Caco-2 (cell line): ENCODE measurements at regions not wholly inside any gene's neighbourhood (a gene's known extent, or its start where the extent isn't known, plus 50 kb on each side); places are given as distances from the start of the nearest gene placed in this dataset.

Experiments
- BruUV-seq: library from RNA; stranded (reverse); fragments of 400-500 nt; replicated peaks from 2 replicates; lab custom pipeline; 2021; lab: Mats Ljungman, UMichigan
- CTCF ChIA-PET: fragments of 300-600 bp; sonication (Branson Sonifier 250); formaldehyde crosslinking; loops from one replicate; lab custom pipeline; 2022; ENCODE audit warnings: antibody characterized with exemption; lab: Charles Lee
- POLR2A ChIA-PET: fragments of 300-600 bp; sonication (Branson Sonifier 250); formaldehyde crosslinking; loops from one replicate; lab custom pipeline; 2022; ENCODE audit warnings: antibody characterized with exemption; lab: Charles Lee
- DNase-seq, 2 experiments: peaks; one replicate each; pipeline versions ENCODE4 v3.0.0 to v3.0.0-alpha.2; 2020 to 2022
- H3K27me3 ChIP-seq: replicated peaks from 2 replicates; pipeline ENCODE4 v1.6.0; 2011; ENCODE audit warnings: low read length; ENCODE audit not compliant: control insufficient read depth, insufficient read depth
- H3K36me3 ChIP-seq: 2 replicates; pipeline ENCODE4 v1.5.1; 2011; ENCODE audit warnings: low read length; ENCODE audit not compliant: control insufficient read depth, insufficient read depth
- H3K4me1 ChIP-seq: fragments of 250-450 bp; sonication (Bioruptor Pico); 2 replicates; pipeline ENCODE4 v1.5.1; 2020; ENCODE audit warnings: mild to moderate bottlenecking
- H3K4me3 ChIP-seq: 2 replicates; pipeline ENCODE4 v1.5.1; 2011; ENCODE audit warnings: low read depth, mild to moderate bottlenecking, control low read depth, low read length
- H3K9me3 ChIP-seq: fragments of 250-450 bp; sonication (Bioruptor Pico); 2 replicates; pipeline ENCODE4 v1.5.1; 2020; ENCODE audit warnings: mild to moderate bottlenecking, moderate library complexity
- H3K27ac Mint-ChIP-seq: one replicate; pipeline ENCODE4 v1.8.0; 2022; ENCODE audit warnings: mixed read lengths; ENCODE audit not compliant: unreplicated experiment
- H3K27me3 Mint-ChIP-seq: one replicate; pipeline ENCODE4 v1.8.0; 2022; ENCODE audit warnings: mixed read lengths; ENCODE audit not compliant: insufficient read depth, unreplicated experiment
- H3K36me3 Mint-ChIP-seq: one replicate; pipeline ENCODE4 v1.8.0; 2022; ENCODE audit warnings: mild to moderate bottlenecking, mixed read lengths; ENCODE audit not compliant: insufficient read depth, unreplicated experiment
- H3K4me1 Mint-ChIP-seq: one replicate; pipeline ENCODE4 v1.8.0; 2022; ENCODE audit warnings: low read depth, mixed read lengths; ENCODE audit not compliant: unreplicated experiment
- H3K4me3 Mint-ChIP-seq: one replicate; pipeline ENCODE4 v1.8.0; 2022; ENCODE audit warnings: mild to moderate bottlenecking, moderate library complexity, mixed read lengths; ENCODE audit not compliant: unreplicated experiment
- H3K9me3 Mint-ChIP-seq: one replicate; pipeline ENCODE4 v1.8.0; 2022; ENCODE audit warnings: mixed read lengths; ENCODE audit not compliant: unreplicated experiment
- CTCF ChIP-seq, 2 experiments: fragments of 200-600 bp in 1 of 2; IDR thresholded peaks; 1 replicate in 1 of 2; 2 replicates in 1 of 2; pipeline versions ENCODE4 v1.5.1 to v1.8.0; 2011 to 2022; ENCODE audit warnings: antibody characterized with exemption in 1 of 2, control low read depth in 1 of 2, inconsistent platforms in 1 of 2, low read depth in 1 of 2, low read length in 1 of 2, mild to moderate bottlenecking in 1 of 2, moderate library complexity in 1 of 2; ENCODE audit not compliant: insufficient read depth in 1 of 2, severe bottlenecking in 1 of 2, unreplicated experiment in 1 of 2
- intact Hi-C: fragments of 100-400 bp; cut with micrococcal nuclease; formaldehyde crosslinking; loops from one replicate; pipeline ENCODE4 v1.10.0; 2022; ENCODE audit not compliant: unreplicated experiment

- no peaks in the 10 kb centered on the region for H3K4me1 ChIP-seq
- no peaks in the 10 kb centered on the region for H3K9me3 ChIP-seq
- Mint-ChIP-seq H3K9me3 (no peaks in the 10 kb centered on the region), H3K4me1 (no peaks in the 10 kb centered on the region), H3K27me3 (peaks cover 3% of the 10 kb centered on the region), H3K4me3 (no peak overlapping the region), H3K27ac (no peak overlapping the region), H3K36me3 (no peaks in the 10 kb centered on the region)
- no peaks in the 10 kb centered on the region for H3K27me3 ChIP-seq
- DNase-seq: no peak
- POLR2A ChIA-PET: no interaction called here
- BruUV-seq: no TSS peak
- no peak for TF ChIP-seq CTCF (IDR thresholded peaks at IDR 0.05; ENCODE audit: insufficient read depth in 1 of 2, low read depth in 1 of 2, low read length in 1 of 2, severe bottlenecking in 1 of 2, unreplicated experiment in 1 of 2)
- no peak overlapping the region for H3K4me3 ChIP-seq
- CTCF ChIA-PET: no interaction called here
- intact Hi-C loops: no loop called here
- H3K36me3 ChIP-seq: no peaks in the 10 kb centered on the region
These were observed 212.3 kb upstream of the ATP10B start for GRCh38 chr5:161064297-161064696.

DNA sequence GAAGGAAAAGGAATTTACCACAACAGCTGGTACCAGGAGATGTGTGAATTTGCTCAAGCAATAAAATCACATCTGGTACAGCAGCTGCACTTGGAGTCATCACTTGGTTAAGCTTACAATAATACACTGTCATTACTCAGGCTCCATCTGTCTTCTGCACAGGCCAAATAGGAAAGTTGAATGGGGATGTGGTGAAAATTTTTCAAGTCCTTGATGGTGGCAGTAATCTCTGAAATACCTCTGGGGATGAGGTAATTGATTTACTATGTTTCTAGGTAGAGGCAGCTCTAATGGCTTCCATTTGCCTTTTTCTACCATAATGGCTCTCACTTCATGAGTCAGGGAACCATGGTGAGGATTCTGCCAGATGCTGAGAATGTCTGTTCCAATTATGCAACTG, 206.8 kb upstream of the ATP10B start:
- Mint-ChIP-seq H3K9me3 (no peaks in the 10 kb centered on the region), H3K27ac (no peak overlapping the region), H3K4me3 (no peak overlapping the region), H3K4me1 (no peaks in the 10 kb centered on the region), H3K27me3 (no peaks in the 10 kb centered on the region), H3K36me3 (no peaks in the 10 kb centered on the region)
- ChIA-PET CTCF (no interaction called here), POLR2A (no interaction called here)
- no TSS peak for BruUV-seq
- intact Hi-C loops: no loop called here
- no peak for DNase-seq
- no peaks in the 10 kb centered on the region for H3K9me3 ChIP-seq
- H3K4me1 ChIP-seq: no peaks in the 10 kb centered on the region
- no peaks in the 10 kb centered on the region for H3K36me3 ChIP-seq
- no peak for TF ChIP-seq CTCF (IDR thresholded peaks at IDR 0.05; ENCODE audit: insufficient read depth in 1 of 2, low read depth in 1 of 2, low read length in 1 of 2, severe bottlenecking in 1 of 2, unreplicated experiment in 1 of 2)
- no peaks in the 10 kb centered on the region for H3K27me3 ChIP-seq
- no peak overlapping the region for H3K4me3 ChIP-seq

GRCh38 chr5:161051920-161052500, 200.0 kb upstream of the ATP10B start:
- Histone ChIP-seq H3K9me3 (no peaks in the 10 kb centered on the region), H3K4me3 (no peak overlapping the region), H3K27me3 (no peaks in the 10 kb centered on the region), H3K4me1 (no peaks in the 10 kb centered on the region; the same call in 1 of the 2 replicates), H3K36me3 (no peaks in the 10 kb centered on the region)
- BruUV-seq: no TSS peak
- Mint-ChIP-seq H3K4me1 (no peaks in the 10 kb centered on the region), H3K27ac (no peak overlapping the region), H3K27me3 (peaks cover 3% of the 10 kb centered on the region), H3K4me3 (no peak overlapping the region), H3K9me3 (no peaks in the 10 kb centered on the region), H3K36me3 (no peaks in the 10 kb centered on the region)
- no peak for DNase-seq
- CTCF ChIA-PET: no interaction called here
- POLR2A ChIA-PET: no interaction called here
- intact Hi-C loops: no loop called here
- TF ChIP-seq CTCF (IDR thresholded peaks at IDR 0.05; ENCODE audit: insufficient read depth in 1 of 2, low read depth in 1 of 2, low read length in 1 of 2, severe bottlenecking in 1 of 2, unreplicated experiment in 1 of 2): no peak
